Panc1 (cell line): ENCODE measurements at regions not wholly inside any gene's neighbourhood (a gene's known extent, or its start where the extent isn't known, plus 50 kb on each side); places are given as distances from the start of the nearest gene placed in this dataset.

Experiments used
- ATAC-seq: fragments of 200-7000 bp; cut with Tn5 transposase; 2 replicates; pipeline ENCODE4 v1.9.1; 2020; ENCODE audit warnings: mild to moderate bottlenecking, moderate library complexity
- BruUV-seq: library from RNA; stranded (reverse); fragments of 400-500 nt; replicated peaks from 2 replicates; lab custom pipeline; 2021; lab: Mats Ljungman, UMichigan
- CTCF ChIA-PET: fragments of 300-600 bp; sonication (Branson Sonifier 250); formaldehyde crosslinking; loops from one replicate; lab custom pipeline; 2022; ENCODE audit warnings: antibody characterized with exemption; lab: Charles Lee
- POLR2A ChIA-PET: fragments of 300-600 bp; sonication (Branson Sonifier 250); formaldehyde crosslinking; loops from one replicate; lab custom pipeline; 2022; ENCODE audit warnings: antibody characterized with exemption; lab: Charles Lee
- DNase-seq: peaks from one replicate; pipeline ENCODE4 v3.0.0-alpha.2; 2010; ENCODE audit warnings: low read depth, low spot score
- H3K27ac ChIP-seq: 2 replicates; pipeline ENCODE4 v1.5.1; 2011; ENCODE audit warnings: mild to moderate bottlenecking, low read length, inconsistent platforms
- H3K27me3 ChIP-seq: fragments of 200-500 bp; sonication (Bioruptor generic); 2 replicates; pipeline ENCODE4 v1.6.0; 2014; ENCODE audit warnings: low read length, inconsistent platforms; ENCODE audit not compliant: control insufficient read depth, insufficient read depth
- H3K36me3 ChIP-seq: fragments of 200-500 bp; sonication (Bioruptor generic); 2 replicates; pipeline ENCODE4 v1.5.1; 2014; ENCODE audit warnings: inconsistent platforms, mild to moderate bottlenecking, low read length, moderate library complexity; ENCODE audit not compliant: control insufficient read depth, insufficient read depth
- H3K4me1 ChIP-seq: 2 replicates; pipeline ENCODE4 v1.5.1; 2011; ENCODE audit warnings: inconsistent platforms, mild to moderate bottlenecking, low read length, moderate library complexity; ENCODE audit not compliant: control insufficient read depth, insufficient read depth
- H3K4me3 ChIP-seq, 2 experiments: 2 replicates each; pipeline ENCODE4 v1.5.1; 2011 to 2012; ENCODE audit warnings: low read depth in 2 of 2, low read length in 2 of 2, mild to moderate bottlenecking in 2 of 2, inconsistent platforms in 1 of 2, moderate library complexity in 1 of 2
- H3K9me3 ChIP-seq: fragments of 200-500 bp; sonication (Bioruptor generic); 2 replicates; pipeline ENCODE4 v1.5.1; 2014; ENCODE audit warnings: low read depth, mild to moderate bottlenecking, inconsistent platforms, low read length, moderate library complexity; ENCODE audit not compliant: control insufficient read depth, insufficient read depth
- POLR2AphosphoS5 ChIP-seq: IDR thresholded peaks from 2 replicates; pipeline ENCODE4 v1.6.1; 2012; ENCODE audit warnings: mild to moderate bottlenecking, low read depth, low read length, moderate library complexity
- SIN3A ChIP-seq: IDR thresholded peaks from 2 replicates; pipeline ENCODE4 v1.6.1; 2012; ENCODE audit warnings: low read depth, mild to moderate bottlenecking, low read length, moderate library complexity, borderline replicate concordance; ENCODE audit not compliant: insufficient read depth
- TCF7L2 ChIP-seq: IDR thresholded peaks from 2 replicates; pipeline ENCODE4 v1.6.1; 2011; ENCODE audit warnings: mild to moderate bottlenecking, low read depth, low read length, inconsistent platforms
- in situ Hi-C: cut with HindIII; loops from 2 replicates; pipeline ENCODE4 v1.10.0; 2016; ENCODE audit warnings: low sequenced_read_pairs, low pct_unique_long_range_greater_than_20kb
- intact Hi-C: fragments of 100-400 bp; cut with micrococcal nuclease; formaldehyde crosslinking; loops from one replicate; pipeline ENCODE4 v1.10.0; 2022; ENCODE audit not compliant: unreplicated experiment
- TF ChIP-seq, protein P1 (sequence below): fragments of 450-650 bp; IDR thresholded peaks from 2 replicates; pipeline ENCODE4 v1.5.1; 2017; ENCODE audit warnings: mild to moderate bottlenecking
- TF ChIP-seq, protein P2 (sequence below), 2 experiments: IDR thresholded peaks; 2 replicates each; pipeline ENCODE4 v1.6.1; 2011 to 2012; ENCODE audit warnings: low read depth in 2 of 2, control low read depth in 1 of 2, low read length in 1 of 2, mild to moderate bottlenecking in 1 of 2, moderate library complexity in 1 of 2; ENCODE audit not compliant: insufficient read depth in 1 of 2

DNA sequence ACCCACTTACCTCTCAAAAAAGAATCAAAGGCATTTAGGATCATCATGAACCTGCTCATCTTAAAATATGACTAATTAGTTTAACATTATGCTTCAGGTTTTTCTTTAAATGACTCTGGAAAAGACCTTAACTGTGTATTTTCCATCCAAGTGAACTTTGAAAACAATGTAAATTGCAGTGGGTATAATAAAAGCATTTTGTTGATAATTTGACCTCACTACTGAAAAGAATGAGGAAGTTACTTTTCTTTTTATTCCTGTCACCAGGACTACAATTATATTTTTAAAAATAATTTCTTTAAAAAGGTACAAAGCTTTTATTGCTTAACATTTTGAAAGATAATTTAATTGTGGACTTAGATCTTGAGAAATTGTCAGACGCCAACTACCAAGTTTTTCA is 249.9 kb downstream of the ALX1 start:
- DNase-seq (no peak), ATAC-seq (no peak)
- ChIA-PET POLR2A (no interaction called here), CTCF (no interaction called here)
- BruUV-seq: no TSS peak
- H3K36me3 ChIP-seq: no peaks in the 10 kb centered on the region
- intact Hi-C loops: no loop called here
- no peaks in the 10 kb centered on the region for H3K4me1 ChIP-seq
- H3K9me3 ChIP-seq: no peaks in the 10 kb centered on the region
- TF ChIP-seq, protein P1, sequence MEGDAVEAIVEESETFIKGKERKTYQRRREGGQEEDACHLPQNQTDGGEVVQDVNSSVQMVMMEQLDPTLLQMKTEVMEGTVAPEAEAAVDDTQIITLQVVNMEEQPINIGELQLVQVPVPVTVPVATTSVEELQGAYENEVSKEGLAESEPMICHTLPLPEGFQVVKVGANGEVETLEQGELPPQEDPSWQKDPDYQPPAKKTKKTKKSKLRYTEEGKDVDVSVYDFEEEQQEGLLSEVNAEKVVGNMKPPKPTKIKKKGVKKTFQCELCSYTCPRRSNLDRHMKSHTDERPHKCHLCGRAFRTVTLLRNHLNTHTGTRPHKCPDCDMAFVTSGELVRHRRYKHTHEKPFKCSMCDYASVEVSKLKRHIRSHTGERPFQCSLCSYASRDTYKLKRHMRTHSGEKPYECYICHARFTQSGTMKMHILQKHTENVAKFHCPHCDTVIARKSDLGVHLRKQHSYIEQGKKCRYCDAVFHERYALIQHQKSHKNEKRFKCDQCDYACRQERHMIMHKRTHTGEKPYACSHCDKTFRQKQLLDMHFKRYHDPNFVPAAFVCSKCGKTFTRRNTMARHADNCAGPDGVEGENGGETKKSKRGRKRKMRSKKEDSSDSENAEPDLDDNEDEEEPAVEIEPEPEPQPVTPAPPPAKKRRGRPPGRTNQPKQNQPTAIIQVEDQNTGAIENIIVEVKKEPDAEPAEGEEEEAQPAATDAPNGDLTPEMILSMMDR: no peak
- TF ChIP-seq SIN3A: no peak
- in situ Hi-C loops: no loop called here
- no peaks in the 10 kb centered on the region for H3K27me3 ChIP-seq
- H3K4me3 ChIP-seq: no peak overlapping the region
- H3K27ac ChIP-seq: no peak overlapping the region

DNA sequence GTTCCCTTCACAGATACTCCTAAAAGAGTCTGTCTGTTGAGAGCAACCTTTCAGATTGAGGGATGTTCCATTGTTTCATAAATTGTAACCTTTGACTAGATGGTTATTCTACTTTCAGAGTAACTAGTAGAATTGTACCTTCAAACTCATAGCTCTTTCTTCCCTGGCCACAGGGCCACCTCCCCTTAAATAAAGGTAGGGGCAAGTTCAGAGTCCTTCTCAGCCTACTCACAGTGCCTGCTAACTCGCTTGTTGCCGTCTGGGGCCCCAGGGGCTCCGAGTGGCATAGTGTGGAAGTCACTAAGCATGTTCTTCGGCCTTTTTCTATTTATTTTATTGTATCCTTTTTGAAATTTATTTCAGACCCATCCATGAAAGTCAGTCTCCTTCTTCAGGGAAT is 250.4 kb downstream of the ALX1 start:
- in situ Hi-C loops: no loop called here
- intact Hi-C loops: no loop called here
- Histone ChIP-seq H3K27me3 (no peaks in the 10 kb centered on the region), H3K36me3 (no peaks in the 10 kb centered on the region), H3K4me1 (no peaks in the 10 kb centered on the region), H3K27ac (no peak overlapping the region), H3K4me3 (no peak overlapping the region), H3K9me3 (no peaks in the 10 kb centered on the region)
- ChIA-PET POLR2A (no interaction called here), CTCF (no interaction called here)
- DNase-seq (no peak), ATAC-seq (no peak)
- TF ChIP-seq TCF7L2: no peak
- TF ChIP-seq, protein P1: no peak
- TF ChIP-seq POLR2AphosphoS5: no peak
- TF ChIP-seq, protein P2, sequence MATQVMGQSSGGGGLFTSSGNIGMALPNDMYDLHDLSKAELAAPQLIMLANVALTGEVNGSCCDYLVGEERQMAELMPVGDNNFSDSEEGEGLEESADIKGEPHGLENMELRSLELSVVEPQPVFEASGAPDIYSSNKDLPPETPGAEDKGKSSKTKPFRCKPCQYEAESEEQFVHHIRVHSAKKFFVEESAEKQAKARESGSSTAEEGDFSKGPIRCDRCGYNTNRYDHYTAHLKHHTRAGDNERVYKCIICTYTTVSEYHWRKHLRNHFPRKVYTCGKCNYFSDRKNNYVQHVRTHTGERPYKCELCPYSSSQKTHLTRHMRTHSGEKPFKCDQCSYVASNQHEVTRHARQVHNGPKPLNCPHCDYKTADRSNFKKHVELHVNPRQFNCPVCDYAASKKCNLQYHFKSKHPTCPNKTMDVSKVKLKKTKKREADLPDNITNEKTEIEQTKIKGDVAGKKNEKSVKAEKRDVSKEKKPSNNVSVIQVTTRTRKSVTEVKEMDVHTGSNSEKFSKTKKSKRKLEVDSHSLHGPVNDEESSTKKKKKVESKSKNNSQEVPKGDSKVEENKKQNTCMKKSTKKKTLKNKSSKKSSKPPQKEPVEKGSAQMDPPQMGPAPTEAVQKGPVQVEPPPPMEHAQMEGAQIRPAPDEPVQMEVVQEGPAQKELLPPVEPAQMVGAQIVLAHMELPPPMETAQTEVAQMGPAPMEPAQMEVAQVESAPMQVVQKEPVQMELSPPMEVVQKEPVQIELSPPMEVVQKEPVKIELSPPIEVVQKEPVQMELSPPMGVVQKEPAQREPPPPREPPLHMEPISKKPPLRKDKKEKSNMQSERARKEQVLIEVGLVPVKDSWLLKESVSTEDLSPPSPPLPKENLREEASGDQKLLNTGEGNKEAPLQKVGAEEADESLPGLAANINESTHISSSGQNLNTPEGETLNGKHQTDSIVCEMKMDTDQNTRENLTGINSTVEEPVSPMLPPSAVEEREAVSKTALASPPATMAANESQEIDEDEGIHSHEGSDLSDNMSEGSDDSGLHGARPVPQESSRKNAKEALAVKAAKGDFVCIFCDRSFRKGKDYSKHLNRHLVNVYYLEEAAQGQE (IDR thresholded peaks at IDR 0.05; ENCODE audit: insufficient read depth in 1 of 2, low read depth in 2 of 2, low read length in 1 of 2): no peak
- no peak for TF ChIP-seq SIN3A
- BruUV-seq: no TSS peak

DNA sequence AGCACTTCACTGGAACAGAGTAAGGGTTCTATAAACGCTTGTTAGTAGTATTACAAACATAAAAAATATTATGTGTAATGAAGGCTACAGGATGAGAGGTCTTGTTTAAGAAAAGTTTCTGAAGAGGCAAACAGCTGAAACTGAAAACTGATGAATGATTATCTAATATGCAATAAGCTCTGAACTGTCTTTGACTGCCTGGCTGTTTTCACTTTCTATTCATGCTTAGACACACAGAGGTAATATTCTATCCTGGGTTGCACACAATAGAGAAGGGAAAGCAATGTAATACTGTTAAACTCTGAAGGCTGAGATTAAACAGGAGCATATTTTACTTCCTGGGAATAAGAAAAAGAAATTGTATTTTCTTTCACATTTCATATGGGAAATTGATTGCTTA is 251.3 kb downstream of the ALX1 start:
- Histone ChIP-seq H3K36me3 (no peaks in the 10 kb centered on the region), H3K4me1 (no peaks in the 10 kb centered on the region), H3K27me3 (no peaks in the 10 kb centered on the region), H3K4me3 (no peak overlapping the region), H3K27ac (no peak overlapping the region), H3K9me3 (no peaks in the 10 kb centered on the region)
- no TSS peak for BruUV-seq
- CTCF ChIA-PET: no interaction called here
- intact Hi-C loops (no loop called here), in situ Hi-C loops (no loop called here)
- ATAC-seq (no peak), DNase-seq (no peak)
- POLR2A ChIA-PET: no interaction called here
- TF ChIP-seq, protein P2 (IDR thresholded peaks at IDR 0.05; ENCODE audit: insufficient read depth in 1 of 2, low read depth in 2 of 2, low read length in 1 of 2): no peak
- TF ChIP-seq, protein P1: no peak
- TF ChIP-seq SIN3A (no peak), POLR2AphosphoS5 (no peak), TCF7L2 (no peak)
